ENCODE measurements at regions not wholly inside any gene's neighbourhood (a gene's known extent, or its start where the extent isn't known, plus 50 kb on each side); places are given as distances from the start of the nearest gene placed in this dataset.

GRCh38 chr13:99448546-99448945 is 52.7 kb upstream of the TM9SF2 start:
- TF ChIP-seq CTCF (conservative IDR thresholded peaks at IDR 0.05 in 1 of 2, IDR thresholded peaks at IDR 0.05 in 1 of 2; ENCODE audit: extremely low read depth in 1 of 2, insufficient read depth in 1 of 2, low read depth in 1 of 2, low read length in 2 of 2) (no peak), EZH2 (IDR thresholded peaks at IDR 0.05; ENCODE audit: borderline replicate concordance, low read length) (no peak)

All from mammary epithelial cell (primary cell).